DND-41 (cell line): ENCODE measurements at regions not wholly inside any gene's neighbourhood (a gene's known extent, or its start where the extent isn't known, plus 50 kb on each side); places are given as distances from the start of the nearest gene placed in this dataset.
A peak's percentile ranks its signal among the peaks of the same experiment; 100 is the strongest.

ENCODE experiments used
- ATAC-seq: fragments of 200-7000 bp; cut with Tn5 transposase; 3 replicates; pipeline ENCODE4 v1.9.1; 2021; ENCODE audit warnings: low read depth; ENCODE audit not compliant: insufficient read depth
- DNase-seq: peaks from one replicate; pipeline ENCODE4 v3.0.0-alpha.2; 2020
- H2AFZ ChIP-seq: 2 replicates; pipeline ENCODE4 v1.6.0; 2012; ENCODE audit warnings: low read depth, low read length
- H3K27ac ChIP-seq: 2 replicates; pipeline ENCODE4 v1.5.1; 2012; ENCODE audit warnings: low read length, inconsistent platforms
- H3K27me3 ChIP-seq: fragments of 200-600 bp; sonication (generic); 2 replicates; pipeline ENCODE4 v1.6.0; 2012; ENCODE audit warnings: low read length, mild to moderate bottlenecking, inconsistent platforms; ENCODE audit not compliant: insufficient read depth, poor library complexity
- H3K36me3 ChIP-seq: 2 replicates; pipeline ENCODE4 v1.5.1; 2012; ENCODE audit warnings: low read length, inconsistent platforms; ENCODE audit not compliant: insufficient read depth
- H3K4me1 ChIP-seq: 2 replicates; pipeline ENCODE4 v1.5.1; 2012; ENCODE audit warnings: mild to moderate bottlenecking, low read length; ENCODE audit not compliant: insufficient read depth
- H3K4me2 ChIP-seq: 2 replicates; pipeline ENCODE4 v1.6.0; 2012; ENCODE audit warnings: mild to moderate bottlenecking, moderate library complexity, low read length, inconsistent platforms; ENCODE audit not compliant: insufficient read depth
- H3K4me3 ChIP-seq, 2 experiments: fragments of 200-600 bp in 1 of 2; shearing (Covaris generic) in 1 of 2; 2 replicates each; pipeline ENCODE4 v1.5.1; 2012 to 2016; ENCODE audit warnings: inconsistent platforms in 2 of 2, low read length in 2 of 2, mild to moderate bottlenecking in 2 of 2, low read depth in 1 of 2, moderate library complexity in 1 of 2
- H3K79me2 ChIP-seq: 2 replicates; pipeline ENCODE4 v1.6.0; 2012; ENCODE audit warnings: low read length, inconsistent platforms; ENCODE audit not compliant: insufficient read depth
- H3K9ac ChIP-seq: 2 replicates; pipeline ENCODE4 v1.6.0; 2012; ENCODE audit warnings: low read depth, mild to moderate bottlenecking, inconsistent platforms, low read length, moderate library complexity
- H3K9me3 ChIP-seq: 2 replicates; pipeline ENCODE4 v1.5.1; 2012; ENCODE audit warnings: low read length, moderate library complexity, mild to moderate bottlenecking, inconsistent platforms; ENCODE audit not compliant: insufficient read depth, severe bottlenecking
- H4K20me1 ChIP-seq: 2 replicates; pipeline ENCODE4 v1.6.0; 2012; ENCODE audit warnings: low read length; ENCODE audit not compliant: insufficient read depth
- EZH2 ChIP-seq: IDR thresholded peaks from 3 replicates; pipeline ENCODE4 v1.6.1; 2012; ENCODE audit warnings: borderline replicate concordance, low read depth, mild to moderate bottlenecking, moderate library complexity, low read length, inconsistent platforms; ENCODE audit not compliant: severe bottlenecking
- TF ChIP-seq, protein P1 (sequence below): IDR thresholded peaks from 2 replicates; pipeline ENCODE4 v1.5.1; 2012; ENCODE audit warnings: borderline replicate concordance, low read length, moderate library complexity, mild to moderate bottlenecking; ENCODE audit not compliant: poor library complexity, severe bottlenecking; ENCODE audit errors: extremely low read depth

DNA sequence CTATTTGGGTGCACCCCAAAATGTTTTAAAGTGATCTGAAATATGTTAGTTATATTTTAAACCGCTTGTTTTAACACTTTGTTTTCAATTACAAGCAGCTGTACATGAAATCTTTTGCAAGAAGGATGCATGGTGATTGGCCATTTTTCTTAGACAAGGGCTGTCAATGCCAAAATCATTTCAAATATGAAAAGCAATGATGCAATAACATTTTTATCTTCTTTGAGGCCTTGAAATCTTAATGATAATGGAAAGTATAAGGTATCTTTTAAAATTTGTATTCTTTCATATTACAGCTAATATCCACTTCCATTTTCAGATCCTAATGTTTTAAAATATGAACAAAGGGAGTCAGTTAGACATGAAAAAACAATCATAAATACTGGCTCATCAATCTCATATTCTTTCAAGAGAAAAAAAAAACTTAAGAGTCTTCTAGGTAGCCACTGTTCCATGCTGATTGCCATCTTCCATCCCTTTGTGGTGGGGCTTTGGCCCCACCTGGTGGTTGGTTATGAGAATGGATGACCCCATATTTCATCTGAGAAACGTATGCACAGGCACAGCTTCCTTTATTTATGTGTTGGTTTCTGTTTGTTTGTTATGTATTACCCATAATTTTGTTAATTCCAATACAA lies 330.3 kb upstream of the MIR17HG start:
- Histone ChIP-seq H3K4me1 (no peaks in the 10 kb centered on the region), H3K27me3 (no peaks in the 10 kb centered on the region), H3K27ac (no peak overlapping the region), H4K20me1 (no peaks in the 10 kb centered on the region), H3K4me3 (no peak overlapping the region), H3K4me2 (no peak overlapping the region), H3K79me2 (no peaks in the 10 kb centered on the region), H3K36me3 (no peaks in the 10 kb centered on the region), H3K9me3 (no peaks in the 10 kb centered on the region), H3K9ac (no peak overlapping the region), H2AFZ (no peak overlapping the region)
- peak; percentile 83 for ATAC-seq
- TF ChIP-seq, protein P1, sequence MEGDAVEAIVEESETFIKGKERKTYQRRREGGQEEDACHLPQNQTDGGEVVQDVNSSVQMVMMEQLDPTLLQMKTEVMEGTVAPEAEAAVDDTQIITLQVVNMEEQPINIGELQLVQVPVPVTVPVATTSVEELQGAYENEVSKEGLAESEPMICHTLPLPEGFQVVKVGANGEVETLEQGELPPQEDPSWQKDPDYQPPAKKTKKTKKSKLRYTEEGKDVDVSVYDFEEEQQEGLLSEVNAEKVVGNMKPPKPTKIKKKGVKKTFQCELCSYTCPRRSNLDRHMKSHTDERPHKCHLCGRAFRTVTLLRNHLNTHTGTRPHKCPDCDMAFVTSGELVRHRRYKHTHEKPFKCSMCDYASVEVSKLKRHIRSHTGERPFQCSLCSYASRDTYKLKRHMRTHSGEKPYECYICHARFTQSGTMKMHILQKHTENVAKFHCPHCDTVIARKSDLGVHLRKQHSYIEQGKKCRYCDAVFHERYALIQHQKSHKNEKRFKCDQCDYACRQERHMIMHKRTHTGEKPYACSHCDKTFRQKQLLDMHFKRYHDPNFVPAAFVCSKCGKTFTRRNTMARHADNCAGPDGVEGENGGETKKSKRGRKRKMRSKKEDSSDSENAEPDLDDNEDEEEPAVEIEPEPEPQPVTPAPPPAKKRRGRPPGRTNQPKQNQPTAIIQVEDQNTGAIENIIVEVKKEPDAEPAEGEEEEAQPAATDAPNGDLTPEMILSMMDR = peak; percentile 79
- TF ChIP-seq EZH2 = no peak
- peak; percentile 48 for DNase-seq

DNA sequence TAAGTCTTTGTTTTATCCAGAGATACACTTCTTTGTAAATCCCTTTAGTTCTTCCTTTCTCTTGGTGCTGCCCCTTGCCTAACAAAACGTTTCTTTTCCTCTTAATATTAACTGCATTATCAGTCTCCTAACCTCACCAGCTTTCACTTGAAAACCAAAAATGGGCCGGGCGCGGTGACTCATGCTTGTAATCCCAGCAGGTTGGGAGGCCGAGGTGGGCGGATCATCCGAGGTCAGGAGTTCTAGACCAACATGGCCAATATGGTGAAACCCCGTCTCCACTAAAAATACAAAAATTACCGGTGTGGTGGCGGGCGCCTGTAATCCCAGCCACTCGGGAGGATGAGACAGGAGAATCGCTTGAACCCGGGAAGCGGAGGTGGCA lies 329.8 kb upstream of the MIR17HG start:
- H4K20me1 ChIP-seq = no peaks in the 10 kb centered on the region
- DNase-seq = no peak
- H3K9ac ChIP-seq = no peak overlapping the region
- no peaks in the 10 kb centered on the region for H3K27me3 ChIP-seq
- no peak overlapping the region for H3K4me2 ChIP-seq
- no peak for TF ChIP-seq EZH2
- TF ChIP-seq, protein P1 = no peak
- no peak overlapping the region for H3K4me3 ChIP-seq
- H3K79me2 ChIP-seq = no peaks in the 10 kb centered on the region
- no peaks in the 10 kb centered on the region for H3K4me1 ChIP-seq
- H3K36me3 ChIP-seq = no peaks in the 10 kb centered on the region
- no peak overlapping the region for H2AFZ ChIP-seq
- H3K9me3 ChIP-seq = no peaks in the 10 kb centered on the region
- no peak for ATAC-seq
- H3K27ac ChIP-seq = no peak overlapping the region

DNA sequence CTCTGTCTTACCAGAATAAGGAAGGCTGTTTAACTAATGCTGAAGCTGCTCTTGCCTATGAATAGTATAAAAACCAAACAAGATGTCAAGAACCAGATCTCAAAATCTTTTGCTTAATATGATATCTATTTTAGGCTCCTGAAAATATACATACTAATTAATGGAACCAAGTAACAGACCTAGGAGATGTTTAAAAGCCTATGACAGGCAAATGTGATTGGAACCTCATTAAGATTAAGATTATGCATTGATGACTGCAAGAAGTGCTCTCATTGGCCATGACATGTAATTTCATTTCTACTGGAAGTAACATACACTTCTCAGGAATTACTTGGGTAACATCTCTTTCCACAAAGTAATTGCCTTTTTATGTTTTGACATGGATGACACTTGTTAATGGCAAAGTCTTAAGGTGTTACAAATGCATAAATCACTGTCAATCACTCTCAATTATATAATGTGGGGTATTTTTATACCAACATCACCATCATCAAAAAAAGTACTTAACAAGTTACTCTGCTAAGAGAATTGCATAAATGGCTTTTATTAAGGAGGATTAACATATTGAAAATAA lies 326.9 kb upstream of the MIR17HG start:
- Histone ChIP-seq H3K9ac (no peak overlapping the region), H3K4me1 (no peaks in the 10 kb centered on the region), H4K20me1 (no peaks in the 10 kb centered on the region), H3K4me3 (no peak overlapping the region), H3K27ac (no peak overlapping the region), H3K36me3 (no peaks in the 10 kb centered on the region), H3K4me2 (no peak overlapping the region), H3K79me2 (no peaks in the 10 kb centered on the region), H3K9me3 (no peaks in the 10 kb centered on the region), H3K27me3 (no peaks in the 10 kb centered on the region), H2AFZ (no peak overlapping the region)
- DNase-seq (no peak), ATAC-seq (no peak)
- TF ChIP-seq EZH2 = no peak
- TF ChIP-seq, protein P1 = no peak
